SK-N-SH (cell line): ENCODE measurements at regions not wholly inside any gene's neighbourhood (a gene's known extent, or its start where the extent isn't known, plus 50 kb on each side); places are given as distances from the start of the nearest gene placed in this dataset.

ENCODE experiments used
- CTCF ChIA-PET: fragments of 300-600, 350-600 bp; formaldehyde crosslinking; extraction: SDS; loops from one replicate; lab custom pipeline; 2021; lab: Yijun Ruan, JAX
- POLR2A ChIA-PET: fragments of 350-600 bp; sonication (Branson Sonifier 250); formaldehyde crosslinking; extraction: SDS; loops from one replicate; lab custom pipeline; 2020; ENCODE audit warnings: antibody characterized with exemption, inconsistent platforms; lab: Yijun Ruan, JAX
- DNase-seq: peaks from one replicate; pipeline ENCODE4 v3.0.0; 2012
- H2AFZ ChIP-seq: fragments of 200-600 bp; sonication (generic); 2 replicates; pipeline ENCODE4 v1.8.1; 2016; ENCODE audit warnings: antibody characterized with exemption, mild to moderate bottlenecking, low read depth
- H3F3A ChIP-seq: fragments of 200-600 bp; sonication (generic); replicated peaks from 2 replicates; pipeline ENCODE3; 2016; ENCODE audit warnings: antibody characterized with exemption, mild to moderate bottlenecking; ENCODE audit not compliant: insufficient read depth
- H3K27ac ChIP-seq, 2 experiments: fragments of 200-500 bp in 1 of 2; fragments of 200-600 bp in 1 of 2; sonication (Bioruptor generic) in 1 of 2; sonication (generic), shearing (Covaris generic) in 1 of 2; 2 replicates each; pipeline versions ENCODE4 v1.5.1 to v1.6.1; 2014 to 2016; ENCODE audit warnings: low read depth in 2 of 2, inconsistent platforms in 1 of 2, low read length in 1 of 2, mild to moderate bottlenecking in 1 of 2, mixed read lengths in 1 of 2
- H3K27me3 ChIP-seq: fragments of 200-600 bp; sonication (generic), shearing (Covaris generic); 2 replicates; pipeline ENCODE4 v1.6.1; 2016; ENCODE audit warnings: mixed run types; ENCODE audit not compliant: insufficient read depth
- H3K36me3 ChIP-seq, 2 experiments: fragments of 200-500 bp in 1 of 2; fragments of 200-600 bp in 1 of 2; sonication (Bioruptor generic) in 1 of 2; sonication (generic) in 1 of 2; replicated peaks in 1 of 2; 2 replicates each; pipeline versions ENCODE3 to v1.5.1; 2014 to 2016; ENCODE audit warnings: low read length in 1 of 2, mild to moderate bottlenecking in 1 of 2; ENCODE audit not compliant: insufficient read depth in 2 of 2, control insufficient read depth in 1 of 2
- H3K4me1 ChIP-seq, 2 experiments: fragments of 200-500 bp in 1 of 2; fragments of 200-600 bp in 1 of 2; sonication (Bioruptor generic) in 1 of 2; sonication (generic), shearing (Covaris generic) in 1 of 2; 2 replicates each; pipeline versions ENCODE4 v1.5.1 to v1.6.1; 2014 to 2016; ENCODE audit warnings: low read depth in 1 of 2, low read length in 1 of 2, mixed run types in 1 of 2; ENCODE audit not compliant: insufficient read depth in 2 of 2, control insufficient read depth in 1 of 2
- H3K4me2 ChIP-seq: fragments of 200-600 bp; sonication (generic), shearing (Covaris generic); 2 replicates; pipeline ENCODE4 v1.6.1; 2017; ENCODE audit warnings: mixed run types
- H3K4me3 ChIP-seq, 2 experiments: fragments of 200-500 bp in 1 of 2; fragments of 200-600 bp in 1 of 2; sonication (Bioruptor generic) in 1 of 2; sonication (generic), shearing (Covaris generic) in 1 of 2; 2 replicates each; pipeline versions ENCODE4 v1.5.1 to v1.8.1; 2014 to 2016; ENCODE audit warnings: low read depth in 2 of 2, inconsistent platforms in 1 of 2, low read length in 1 of 2, mild to moderate bottlenecking in 1 of 2, mixed read lengths in 1 of 2, moderate library complexity in 1 of 2
- H3K79me2 ChIP-seq: fragments of 200-600 bp; sonication (generic); 2 replicates; pipeline ENCODE4 v1.8.1; 2017; ENCODE audit warnings: mild to moderate bottlenecking; ENCODE audit not compliant: insufficient read depth
- H3K9ac ChIP-seq: fragments of 200-600 bp; sonication (generic); 2 replicates; pipeline ENCODE4 v1.6.1; 2017; ENCODE audit warnings: mixed run types
- H3K9me2 ChIP-seq: fragments of 200-600 bp; sonication (generic); 2 replicates; pipeline ENCODE4 v1.6.1; 2017; ENCODE audit warnings: mixed run types
- H3K9me3 ChIP-seq: fragments of 200-600 bp; sonication (generic); 2 replicates; pipeline ENCODE4 v1.6.1; 2017; ENCODE audit warnings: mixed run types, mild to moderate bottlenecking, moderate library complexity
- H4K20me1 ChIP-seq: fragments of 200-600 bp; sonication (generic); 2 replicates; pipeline ENCODE4 v1.6.1; 2017; ENCODE audit warnings: mild to moderate bottlenecking, mixed run types; ENCODE audit not compliant: insufficient read depth
- FOXM1 ChIP-seq: IDR thresholded peaks from 2 replicates; pipeline ENCODE4 v1.4.0; 2012; ENCODE audit warnings: low read depth, mild to moderate bottlenecking
- GATA2 ChIP-seq: sonication (generic); formaldehyde crosslinking; IDR thresholded peaks from 2 replicates; pipeline ENCODE4 v1.5.0; 2020; ENCODE audit warnings: mild to moderate bottlenecking, missing genetic modification reagents
- MXI1 ChIP-seq: IDR thresholded peaks from 2 replicates; pipeline ENCODE4 v1.6.1; 2012; ENCODE audit warnings: mild to moderate bottlenecking, low read depth, low read length, improper control_type of control experiment
- NRF1 ChIP-seq: IDR thresholded peaks from 2 replicates; pipeline ENCODE4 v1.6.1; 2012; ENCODE audit warnings: low read depth, mild to moderate bottlenecking, low read length
- PBX3 ChIP-seq: IDR thresholded peaks from 2 replicates; pipeline ENCODE4; 2012
- RAD21 ChIP-seq: IDR thresholded peaks from 2 replicates; pipeline ENCODE4 v1.6.1; 2012; ENCODE audit warnings: mild to moderate bottlenecking, low read length
- REST ChIP-seq: IDR thresholded peaks from 2 replicates; pipeline ENCODE4 v1.6.1; 2012; ENCODE audit warnings: mild to moderate bottlenecking, low read depth, low read length, moderate library complexity
- SMC3 ChIP-seq: IDR thresholded peaks from 2 replicates; pipeline ENCODE4 v1.6.1; 2012; ENCODE audit warnings: low read depth, low read length, improper control_type of control experiment
- TEAD4 ChIP-seq: IDR thresholded peaks from 2 replicates; pipeline ENCODE4 v1.4.0; 2012; ENCODE audit warnings: mild to moderate bottlenecking, borderline replicate concordance; ENCODE audit not compliant: insufficient read depth
- USF1 ChIP-seq: IDR thresholded peaks from 2 replicates; pipeline ENCODE4 v1.4.0; 2012; ENCODE audit warnings: low read depth, borderline replicate concordance
- USF2 ChIP-seq: fragments of 150-350 bp; IDR thresholded peaks from 2 replicates; pipeline ENCODE4 v1.6.1; 2017; ENCODE audit warnings: antibody characterized with exemption, low read length, low read depth, borderline replicate concordance
- WGBS: methylation state at CpG from one replicate; pipeline ENCODE4 v1.1.6; 2017; ENCODE audit warnings: low lambda C conversion rate; 5-methylcytosine and 5-hydroxymethylcytosine counted together

- Histone ChIP-seq H3K9ac (no peak overlapping the region), H3K27ac (no peak overlapping the region), H3K4me2 (no peak overlapping the region), H3F3A (no peaks in the 10 kb centered on the region), H4K20me1 (no peaks in the 10 kb centered on the region), H3K9me3 (no peaks in the 10 kb centered on the region), H2AFZ (no peak overlapping the region), H3K4me3 (no peak overlapping the region), H3K9me2 (no peaks in the 10 kb centered on the region), H3K36me3 (no peaks in the 10 kb centered on the region), H3K27me3 (peaks cover 16% of the 10 kb centered on the region; the same call in 1 of the 2 replicates), H3K79me2 (no peaks in the 10 kb centered on the region), H3K4me1 (no peaks in the 10 kb centered on the region)
- 33% methylated on average over 6 of the region's 6 CpGs for WGBS
- DNase-seq: no peak
- CTCF ChIA-PET: no interaction called here
- POLR2A ChIA-PET: no interaction called here
- TF ChIP-seq TEAD4 (no peak), GATA2 (no peak), PBX3 (no peak), RAD21 (no peak), MXI1 (no peak), USF2 (no peak)
- TF ChIP-seq, all 33 proteins: peak for 0
Measured at GRCh38 chr10:28397229-28397628, 94.4 kb upstream of the MPP7 start.

GRCh38 chr10:28400176-28400575 is 97.3 kb upstream of the MPP7 start:
- no peaks in the 10 kb centered on the region for H3K36me3 ChIP-seq
- ChIA-PET CTCF (interaction anchor here (2.3 kb wide), 1 partner anchor 11 kb away, joined by 8 read pairs; no protein-coding TSS in a partner anchor), POLR2A (no interaction called here)
- H3K4me2 ChIP-seq: no peak overlapping the region
- H3K4me3 ChIP-seq: no peak overlapping the region
- no peaks in the 10 kb centered on the region for H3K4me1 ChIP-seq
- peaks cover 12% of the 10 kb centered on the region; the same call in 1 of the 2 replicates for H3K27me3 ChIP-seq
- DNase-seq: no peak
- no peaks in the 10 kb centered on the region for H3K9me2 ChIP-seq
- H3F3A ChIP-seq: no peaks in the 10 kb centered on the region
- WGBS: 59% methylated on average over 9 of the region's 9 CpGs
- no peak overlapping the region for H3K27ac ChIP-seq
- no peaks in the 10 kb centered on the region for H3K79me2 ChIP-seq
- no peaks in the 10 kb centered on the region for H3K9me3 ChIP-seq
- H3K9ac ChIP-seq: no peak overlapping the region
- H2AFZ ChIP-seq: no peak overlapping the region
- TF ChIP-seq REST (no peak), FOXM1 (no peak), RAD21 (no peak), USF1 (no peak), NRF1 (no peak), SMC3 (no peak)
- H4K20me1 ChIP-seq: no peaks in the 10 kb centered on the region
